DND-41 (cell line): ENCODE measurements at regions not wholly inside any gene's neighbourhood (a gene's known extent, or its start where the extent isn't known, plus 50 kb on each side); places are given as distances from the start of the nearest gene placed in this dataset.

Experiments used
- ATAC-seq: fragments of 200-7000 bp; cut with Tn5 transposase; 3 replicates; pipeline ENCODE4 v1.9.1; 2021; ENCODE audit warnings: low read depth; ENCODE audit not compliant: insufficient read depth
- DNase-seq: peaks from one replicate; pipeline ENCODE4 v3.0.0-alpha.2; 2020
- H2AFZ ChIP-seq: 2 replicates; pipeline ENCODE4 v1.6.0; 2012; ENCODE audit warnings: low read depth, low read length
- H3K27ac ChIP-seq: 2 replicates; pipeline ENCODE4 v1.5.1; 2012; ENCODE audit warnings: low read length, inconsistent platforms
- H3K27me3 ChIP-seq: fragments of 200-600 bp; sonication (generic); 2 replicates; pipeline ENCODE4 v1.6.0; 2012; ENCODE audit warnings: low read length, mild to moderate bottlenecking, inconsistent platforms; ENCODE audit not compliant: insufficient read depth, poor library complexity
- H3K36me3 ChIP-seq: 2 replicates; pipeline ENCODE4 v1.5.1; 2012; ENCODE audit warnings: low read length, inconsistent platforms; ENCODE audit not compliant: insufficient read depth
- H3K4me1 ChIP-seq: 2 replicates; pipeline ENCODE4 v1.5.1; 2012; ENCODE audit warnings: mild to moderate bottlenecking, low read length; ENCODE audit not compliant: insufficient read depth
- H3K4me2 ChIP-seq: 2 replicates; pipeline ENCODE4 v1.6.0; 2012; ENCODE audit warnings: mild to moderate bottlenecking, moderate library complexity, low read length, inconsistent platforms; ENCODE audit not compliant: insufficient read depth
- H3K4me3 ChIP-seq, 2 experiments: fragments of 200-600 bp in 1 of 2; shearing (Covaris generic) in 1 of 2; 2 replicates each; pipeline ENCODE4 v1.5.1; 2012 to 2016; ENCODE audit warnings: inconsistent platforms in 2 of 2, low read length in 2 of 2, mild to moderate bottlenecking in 2 of 2, low read depth in 1 of 2, moderate library complexity in 1 of 2
- H3K79me2 ChIP-seq: 2 replicates; pipeline ENCODE4 v1.6.0; 2012; ENCODE audit warnings: low read length, inconsistent platforms; ENCODE audit not compliant: insufficient read depth
- H3K9ac ChIP-seq: 2 replicates; pipeline ENCODE4 v1.6.0; 2012; ENCODE audit warnings: low read depth, mild to moderate bottlenecking, inconsistent platforms, low read length, moderate library complexity
- H3K9me3 ChIP-seq: 2 replicates; pipeline ENCODE4 v1.5.1; 2012; ENCODE audit warnings: low read length, moderate library complexity, mild to moderate bottlenecking, inconsistent platforms; ENCODE audit not compliant: insufficient read depth, severe bottlenecking
- H4K20me1 ChIP-seq: 2 replicates; pipeline ENCODE4 v1.6.0; 2012; ENCODE audit warnings: low read length; ENCODE audit not compliant: insufficient read depth
- CTCF ChIP-seq: IDR thresholded peaks from 2 replicates; pipeline ENCODE4 v1.5.1; 2012; ENCODE audit warnings: borderline replicate concordance, low read length, moderate library complexity, mild to moderate bottlenecking; ENCODE audit not compliant: poor library complexity, severe bottlenecking; ENCODE audit errors: extremely low read depth
- EZH2 ChIP-seq: IDR thresholded peaks from 3 replicates; pipeline ENCODE4 v1.6.1; 2012; ENCODE audit warnings: borderline replicate concordance, low read depth, mild to moderate bottlenecking, moderate library complexity, low read length, inconsistent platforms; ENCODE audit not compliant: severe bottlenecking

- Histone ChIP-seq H3K4me2 (no peak overlapping the region), H3K27me3 (peaks cover 22% of the 10 kb centered on the region), H3K4me1 (no peaks in the 10 kb centered on the region), H2AFZ (no peak overlapping the region), H3K9ac (no peak overlapping the region), H3K36me3 (no peaks in the 10 kb centered on the region), H3K4me3 (no peak overlapping the region), H3K79me2 (no peaks in the 10 kb centered on the region), H4K20me1 (no peaks in the 10 kb centered on the region), H3K9me3 (no peaks in the 10 kb centered on the region), H3K27ac (no peak overlapping the region)
- no peak for DNase-seq
- ATAC-seq = no peak
- TF ChIP-seq EZH2 = no peak
- no peak for TF ChIP-seq CTCF
These were observed 233.9 kb upstream of the MAP3K1 start for GRCh38 chr5:56581426-56581825.

GRCh38 chr5:56580864-56581263, 234.5 kb upstream of the MAP3K1 start:
- Histone ChIP-seq H3K79me2 (no peaks in the 10 kb centered on the region), H3K4me3 (no peak overlapping the region), H3K9me3 (no peaks in the 10 kb centered on the region), H3K4me1 (no peaks in the 10 kb centered on the region), H4K20me1 (no peaks in the 10 kb centered on the region), H3K9ac (no peak overlapping the region), H3K36me3 (no peaks in the 10 kb centered on the region), H3K27ac (no peak overlapping the region), H2AFZ (no peak overlapping the region), H3K4me2 (no peak overlapping the region), H3K27me3 (peaks cover 17% of the 10 kb centered on the region)
- ATAC-seq = no peak
- TF ChIP-seq CTCF = no peak
- no peak for TF ChIP-seq EZH2
- no peak for DNase-seq

GRCh38 chr5:56575821-56576220, 239.5 kb upstream of the MAP3K1 start:
- Histone ChIP-seq H3K4me2 (no peak overlapping the region), H4K20me1 (no peaks in the 10 kb centered on the region), H3K27ac (no peak overlapping the region), H3K4me3 (no peak overlapping the region), H3K27me3 (peaks cover 11% of the 10 kb centered on the region), H3K9me3 (no peaks in the 10 kb centered on the region), H3K36me3 (no peaks in the 10 kb centered on the region), H3K79me2 (no peaks in the 10 kb centered on the region), H3K9ac (no peak overlapping the region), H2AFZ (no peak overlapping the region), H3K4me1 (no peaks in the 10 kb centered on the region)
- TF ChIP-seq CTCF (no peak), EZH2 (no peak)
- DNase-seq (no peak), ATAC-seq (no peak)

DNA sequence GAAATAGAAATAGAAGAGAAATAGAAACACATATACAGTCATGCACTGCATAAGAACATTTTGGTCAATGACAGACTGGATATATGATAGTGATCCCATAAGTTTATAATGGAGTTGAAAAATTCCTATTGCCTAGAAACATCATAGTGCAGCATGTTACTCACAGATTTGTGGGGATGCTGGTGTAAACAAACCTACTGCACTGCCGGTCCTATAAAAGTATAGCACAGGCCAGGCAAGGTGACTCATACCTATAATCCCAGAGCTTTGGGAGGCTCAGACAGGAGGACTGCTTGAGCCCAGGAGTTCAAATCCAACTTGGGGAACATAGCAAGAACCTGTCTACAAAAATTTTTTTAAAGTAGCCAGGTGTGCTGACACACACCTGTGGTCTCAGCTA, 240.6 kb upstream of the MAP3K1 start:
- Histone ChIP-seq H4K20me1 (no peaks in the 10 kb centered on the region), H3K36me3 (no peaks in the 10 kb centered on the region), H3K79me2 (no peaks in the 10 kb centered on the region), H3K9me3 (no peaks in the 10 kb centered on the region), H2AFZ (no peak overlapping the region), H3K4me3 (no peak overlapping the region), H3K27ac (no peak overlapping the region), H3K4me2 (no peak overlapping the region), H3K9ac (no peak overlapping the region), H3K27me3 (peaks cover 12% of the 10 kb centered on the region), H3K4me1 (no peaks in the 10 kb centered on the region)
- no peak for DNase-seq
- TF ChIP-seq EZH2 = no peak
- TF ChIP-seq CTCF = no peak
- ATAC-seq = no peak
